K562 (cell line): ENCODE measurements at regions not wholly inside any gene's neighbourhood (a gene's known extent, or its start where the extent isn't known, plus 50 kb on each side); places are given as distances from the start of the nearest gene placed in this dataset.

ENCODE experiments used
- CHD4 ChIP-seq: fragments of 200-600 bp; sonication (generic); IDR thresholded peaks from 3 replicates; pipeline ENCODE4 v1.6.1; 2012; ENCODE audit warnings: low read depth, mild to moderate bottlenecking, mixed read lengths, low read length, inconsistent platforms; ENCODE audit not compliant: insufficient read depth, insufficient replicate concordance, poor library complexity, severe bottlenecking
- ELF2 ChIP-seq: fragments of 250-450 bp; sonication (Bioruptor Pico); IDR thresholded peaks from 2 replicates; pipeline ENCODE4 v1.5.0; 2021; ENCODE audit warnings: mild to moderate bottlenecking
- ESRRA ChIP-seq: fragments of 450-650 bp; IDR thresholded peaks from 2 replicates; pipeline ENCODE4 v1.6.1; 2014; ENCODE audit warnings: low read depth, mild to moderate bottlenecking, moderate library complexity, borderline replicate concordance
- FOSL1 ChIP-seq: fragments of 200-800 bp; sonication (Bioruptor generic); conservative IDR thresholded peaks from 2 replicates; pipeline ENCODE4 v1.6.1; 2016; ENCODE audit warnings: missing genetic modification characterization, missing compliant biosample characterization
- MIER1 ChIP-seq: fragments of 450-650 bp; IDR thresholded peaks from 2 replicates; pipeline ENCODE4 v1.6.1; 2016; ENCODE audit warnings: antibody characterized with exemption, mild to moderate bottlenecking, low read depth
- PCBP2 ChIP-seq: fragments of 200-400 bp; formaldehyde crosslinking; IDR thresholded peaks from 2 replicates; pipeline ENCODE4 v1.6.1; 2018; ENCODE audit warnings: low read length, low read depth, mild to moderate bottlenecking, moderate library complexity; ENCODE audit not compliant: poor library complexity, severe bottlenecking
- SNRNP70 ChIP-seq: fragments of 200-400 bp; formaldehyde crosslinking; optimal IDR thresholded peaks from 2 replicates; pipeline ENCODE3; 2017; ENCODE audit warnings: low read depth, low read length
- TAF9B ChIP-seq: fragments of 450-650 bp; IDR thresholded peaks from 2 replicates; pipeline ENCODE4 v1.6.1; 2018; ENCODE audit warnings: mild to moderate bottlenecking; ENCODE audit not compliant: partially characterized antibody
- XRCC4 ChIP-seq: IDR thresholded peaks from one replicate; pipeline ENCODE4 v1.6.1; 2011; ENCODE audit not compliant: insufficient read depth, insufficient read length; ENCODE audit errors: extremely low read depth
- ZKSCAN8 ChIP-seq: fragments of 200-800 bp; sonication (Bioruptor generic); IDR thresholded peaks from 2 replicates; pipeline ENCODE4 v1.6.1; 2016; ENCODE audit warnings: missing genetic modification characterization, missing compliant biosample characterization
- ZNF347 ChIP-seq: fragments of 450-650 bp; formaldehyde crosslinking; IDR thresholded peaks from 2 replicates; pipeline ENCODE4 v1.4.0; 2020; ENCODE audit warnings: low read depth, mild to moderate bottlenecking, moderate library complexity
- ZNF408 ChIP-seq: fragments of 250-450 bp; sonication (Bioruptor Pico); IDR thresholded peaks from 2 replicates; pipeline ENCODE4 v1.4.0; 2020; ENCODE audit warnings: low read depth, mild to moderate bottlenecking, moderate library complexity
- ZNF57 ChIP-seq: fragments of 450-650 bp; formaldehyde crosslinking; IDR thresholded peaks from 2 replicates; pipeline ENCODE4 v1.4.0; 2020; ENCODE audit warnings: mild to moderate bottlenecking, moderate library complexity
- TF ChIP-seq, protein P1 (sequence below): fragments of 200-800 bp; sonication (Bioruptor generic); IDR thresholded peaks from 2 replicates; pipeline ENCODE4 v1.6.1; 2017; ENCODE audit warnings: missing genetic modification characterization, missing compliant biosample characterization
- TF ChIP-seq, protein P2 (sequence below): sonication (generic); formaldehyde crosslinking; IDR thresholded peaks from 2 replicates; pipeline ENCODE4 v1.8.0; 2022; ENCODE audit warnings: mild to moderate bottlenecking, missing genetic modification reagents, borderline replicate concordance
- TF ChIP-seq, protein P3 (sequence below): fragments of 450-650 bp; conservative IDR thresholded peaks from 2 replicates; pipeline ENCODE4 v1.6.1; 2016; ENCODE audit warnings: missing genetic modification characterization, low read depth, mild to moderate bottlenecking, control low read depth, missing compliant biosample characterization
- TF ChIP-seq, protein P4 (sequence below), 3 experiments: fragments of 200-800 bp in 1 of 3; fragments of 250-450 bp in 1 of 3; fragments of 450-650 bp in 1 of 3; sonication (Bioruptor Pico) in 1 of 3; sonication (Bioruptor generic) in 1 of 3; formaldehyde crosslinking in 1 of 3; IDR thresholded peaks; 2 replicates each; pipeline versions ENCODE4 v1.6.1 to v1.8.0; 2016 to 2022; ENCODE audit warnings: mild to moderate bottlenecking in 2 of 3, missing genetic modification characterization in 2 of 3, missing compliant biosample characterization in 1 of 3, moderate library complexity in 1 of 3

DNA sequence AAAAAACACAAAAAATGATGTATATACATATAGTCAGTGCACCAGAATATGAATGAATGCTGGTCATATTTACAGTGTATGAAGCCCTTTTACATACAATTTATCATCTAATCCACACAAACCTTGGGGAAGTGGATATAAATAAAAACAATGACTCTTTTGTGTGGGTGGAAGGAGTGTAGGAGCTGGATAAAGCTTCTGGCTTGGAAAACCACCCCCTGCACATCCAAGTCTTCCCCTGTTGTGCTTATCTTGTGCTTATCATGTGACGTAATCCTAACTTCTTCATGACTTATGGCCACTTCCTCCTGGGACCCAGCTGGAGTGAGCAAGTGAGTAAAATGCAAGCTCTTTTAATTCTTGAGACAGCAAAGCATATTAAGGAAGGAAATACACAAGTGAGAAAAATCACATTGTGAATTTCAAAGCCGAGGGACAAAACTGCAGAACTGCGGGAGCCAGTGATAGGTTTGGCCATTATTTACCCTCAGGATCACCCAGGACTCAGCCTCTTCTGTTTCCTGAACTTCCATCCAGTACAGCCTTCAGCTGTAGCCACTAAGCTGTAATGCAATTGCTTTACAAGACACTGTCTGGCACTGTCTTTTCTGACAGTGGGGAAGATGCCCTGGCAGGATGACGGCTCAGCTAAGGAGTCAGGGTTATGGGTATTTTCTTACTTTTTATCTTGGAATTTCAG lies 104.0 kb upstream of the PPM1J start (continued):
- peak; percentile 71 for TF ChIP-seq FOSL1
- TF ChIP-seq, protein P1, sequence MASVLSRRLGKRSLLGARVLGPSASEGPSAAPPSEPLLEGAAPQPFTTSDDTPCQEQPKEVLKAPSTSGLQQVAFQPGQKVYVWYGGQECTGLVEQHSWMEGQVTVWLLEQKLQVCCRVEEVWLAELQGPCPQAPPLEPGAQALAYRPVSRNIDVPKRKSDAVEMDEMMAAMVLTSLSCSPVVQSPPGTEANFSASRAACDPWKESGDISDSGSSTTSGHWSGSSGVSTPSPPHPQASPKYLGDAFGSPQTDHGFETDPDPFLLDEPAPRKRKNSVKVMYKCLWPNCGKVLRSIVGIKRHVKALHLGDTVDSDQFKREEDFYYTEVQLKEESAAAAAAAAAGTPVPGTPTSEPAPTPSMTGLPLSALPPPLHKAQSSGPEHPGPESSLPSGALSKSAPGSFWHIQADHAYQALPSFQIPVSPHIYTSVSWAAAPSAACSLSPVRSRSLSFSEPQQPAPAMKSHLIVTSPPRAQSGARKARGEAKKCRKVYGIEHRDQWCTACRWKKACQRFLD: peak; percentile 72; the same call in 1 of the 2 replicates
- no peak for TF ChIP-seq ZNF57 (CRISPR knock-in tag)
- TF ChIP-seq, protein P2, sequence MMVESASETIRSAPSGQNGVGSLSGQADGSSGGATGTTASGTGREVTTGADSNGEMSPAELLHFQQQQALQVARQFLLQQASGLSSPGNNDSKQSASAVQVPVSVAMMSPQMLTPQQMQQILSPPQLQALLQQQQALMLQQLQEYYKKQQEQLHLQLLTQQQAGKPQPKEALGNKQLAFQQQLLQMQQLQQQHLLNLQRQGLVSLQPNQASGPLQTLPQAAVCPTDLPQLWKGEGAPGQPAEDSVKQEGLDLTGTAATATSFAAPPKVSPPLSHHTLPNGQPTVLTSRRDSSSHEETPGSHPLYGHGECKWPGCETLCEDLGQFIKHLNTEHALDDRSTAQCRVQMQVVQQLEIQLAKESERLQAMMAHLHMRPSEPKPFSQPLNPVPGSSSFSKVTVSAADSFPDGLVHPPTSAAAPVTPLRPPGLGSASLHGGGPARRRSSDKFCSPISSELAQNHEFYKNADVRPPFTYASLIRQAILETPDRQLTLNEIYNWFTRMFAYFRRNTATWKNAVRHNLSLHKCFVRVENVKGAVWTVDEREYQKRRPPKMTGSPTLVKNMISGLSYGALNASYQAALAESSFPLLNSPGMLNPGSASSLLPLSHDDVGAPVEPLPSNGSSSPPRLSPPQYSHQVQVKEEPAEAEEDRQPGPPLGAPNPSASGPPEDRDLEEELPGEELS: no peak
- no peak for TF ChIP-seq MIER1
- TF ChIP-seq ZNF408 (CRISPR knock-in tag): no peak
- TF ChIP-seq PCBP2: no peak
- no peak for TF ChIP-seq ZNF347
- TF ChIP-seq, protein P3, sequence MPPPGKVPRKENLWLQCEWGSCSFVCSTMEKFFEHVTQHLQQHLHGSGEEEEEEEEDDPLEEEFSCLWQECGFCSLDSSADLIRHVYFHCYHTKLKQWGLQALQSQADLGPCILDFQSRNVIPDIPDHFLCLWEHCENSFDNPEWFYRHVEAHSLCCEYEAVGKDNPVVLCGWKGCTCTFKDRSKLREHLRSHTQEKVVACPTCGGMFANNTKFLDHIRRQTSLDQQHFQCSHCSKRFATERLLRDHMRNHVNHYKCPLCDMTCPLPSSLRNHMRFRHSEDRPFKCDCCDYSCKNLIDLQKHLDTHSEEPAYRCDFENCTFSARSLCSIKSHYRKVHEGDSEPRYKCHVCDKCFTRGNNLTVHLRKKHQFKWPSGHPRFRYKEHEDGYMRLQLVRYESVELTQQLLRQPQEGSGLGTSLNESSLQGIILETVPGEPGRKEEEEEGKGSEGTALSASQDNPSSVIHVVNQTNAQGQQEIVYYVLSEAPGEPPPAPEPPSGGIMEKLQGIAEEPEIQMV (tag): no peak
- no peak for TF ChIP-seq TAF9B
- TF ChIP-seq XRCC4: no peak
- TF ChIP-seq ELF2 (CRISPR knock-in tag): no peak
- TF ChIP-seq ZKSCAN8 (CRISPR knock-in tag): no peak; the same call in 1 of the 2 replicates
- TF ChIP-seq, protein P4, sequence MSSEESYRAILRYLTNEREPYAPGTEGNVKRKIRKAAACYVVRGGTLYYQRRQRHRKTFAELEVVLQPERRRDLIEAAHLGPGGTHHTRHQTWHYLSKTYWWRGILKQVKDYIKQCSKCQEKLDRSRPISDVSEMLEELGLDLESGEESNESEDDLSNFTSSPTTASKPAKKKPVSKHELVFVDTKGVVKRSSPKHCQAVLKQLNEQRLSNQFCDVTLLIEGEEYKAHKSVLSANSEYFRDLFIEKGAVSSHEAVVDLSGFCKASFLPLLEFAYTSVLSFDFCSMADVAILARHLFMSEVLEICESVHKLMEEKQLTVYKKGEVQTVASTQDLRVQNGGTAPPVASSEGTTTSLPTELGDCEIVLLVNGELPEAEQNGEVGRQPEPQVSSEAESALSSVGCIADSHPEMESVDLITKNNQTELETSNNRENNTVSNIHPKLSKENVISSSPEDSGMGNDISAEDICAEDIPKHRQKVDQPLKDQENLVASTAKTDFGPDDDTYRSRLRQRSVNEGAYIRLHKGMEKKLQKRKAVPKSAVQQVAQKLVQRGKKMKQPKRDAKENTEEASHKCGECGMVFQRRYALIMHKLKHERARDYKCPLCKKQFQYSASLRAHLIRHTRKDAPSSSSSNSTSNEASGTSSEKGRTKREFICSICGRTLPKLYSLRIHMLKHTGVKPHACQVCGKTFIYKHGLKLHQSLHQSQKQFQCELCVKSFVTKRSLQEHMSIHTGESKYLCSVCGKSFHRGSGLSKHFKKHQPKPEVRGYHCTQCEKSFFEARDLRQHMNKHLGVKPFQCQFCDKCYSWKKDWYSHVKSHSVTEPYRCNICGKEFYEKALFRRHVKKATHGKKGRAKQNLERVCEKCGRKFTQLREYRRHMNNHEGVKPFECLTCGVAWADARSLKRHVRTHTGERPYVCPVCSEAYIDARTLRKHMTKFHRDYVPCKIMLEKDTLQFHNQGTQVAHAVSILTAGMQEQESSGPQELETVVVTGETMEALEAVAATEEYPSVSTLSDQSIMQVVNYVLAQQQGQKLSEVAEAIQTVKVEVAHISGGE (CRISPR knock-in tag; IDR thresholded peaks at IDR 0.05): 0 out of 6 replicates have a peak, but pooled peaks of 1 of the 3 experiments have one; percentile 15
- TF ChIP-seq CHD4: no peak
- TF ChIP-seq ESRRA: peak; percentile 31; the same call in 1 of the 2 replicates
- no peak for TF ChIP-seq SNRNP70
